ENCODE measurements at regions not wholly inside any gene's neighbourhood (a gene's known extent, or its start where the extent isn't known, plus 50 kb on each side); places are given as distances from the start of the nearest gene placed in this dataset.

DNA sequence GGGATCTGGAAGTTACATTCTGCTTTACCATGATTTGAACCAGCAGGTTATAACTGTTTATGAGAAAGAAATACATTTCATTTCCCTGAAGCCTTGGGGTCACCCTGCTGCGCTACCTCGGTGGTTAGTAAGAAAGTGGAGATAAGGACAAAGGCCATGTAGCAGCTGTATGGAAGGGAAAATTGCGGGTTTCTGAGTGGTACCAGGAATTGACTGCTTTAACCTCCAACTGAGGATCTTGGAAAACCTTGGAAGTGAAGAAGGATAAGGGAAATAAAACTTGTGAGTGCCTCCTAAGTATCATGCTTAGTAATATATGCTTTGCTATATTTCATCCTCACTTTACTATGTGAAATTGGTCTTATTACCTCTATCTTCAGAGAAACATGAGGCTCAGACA lies 76.1 kb upstream of the GAP43 start:
- H4K91ac ChIP-seq (ENCODE audit: insufficient read depth, low read depth, low read length): no peak overlapping the region
- dilution Hi-C loops (cut with HindIII; ENCODE audit: low sequenced_read_pairs, unreplicated experiment): no loop called here
- in situ Hi-C loops (cut with MboI; ENCODE audit: low sequenced_read_pairs): no loop called here
- no peak overlapping the region for H2BK15ac ChIP-seq (ENCODE audit: low read depth, low read length)
- POLR2A ChIA-PET (ENCODE audit: unreplicated experiment): no interaction called here
- TF ChIP-seq RAD21 (IDR thresholded peaks at IDR 0.05; ENCODE audit: low read length): no peak
- no peak for TF ChIP-seq MAZ (IDR thresholded peaks at IDR 0.05; ENCODE audit: borderline replicate concordance, low read depth, low read length)
- no peak for TF ChIP-seq FOS (IDR thresholded peaks at IDR 0.05; ENCODE audit: low read depth, low read length)
- no peak for TF ChIP-seq POLR2A (IDR thresholded peaks at IDR 0.05; ENCODE audit: low read depth, low read length)
- no peak for TF ChIP-seq RFX5 (IDR thresholded peaks at IDR 0.05; ENCODE audit: low read depth, low read length)
- no peak for TF ChIP-seq BHLHE40 (IDR thresholded peaks at IDR 0.05; ENCODE audit: low read depth, low read length)
- no peak for TF ChIP-seq MXI1 (IDR thresholded peaks at IDR 0.05; ENCODE audit: borderline replicate concordance, low read depth, low read length)
- TF ChIP-seq RCOR1 (IDR thresholded peaks at IDR 0.05; ENCODE audit: insufficient replicate concordance, low read length): no peak
- TF ChIP-seq MAFK (IDR thresholded peaks at IDR 0.05; ENCODE audit: low read depth, low read length): no peak
- TF ChIP-seq NFE2L2 (IDR thresholded peaks at IDR 0.05; ENCODE audit: low read depth, low read length): no peak
- TF ChIP-seq SMC3 (IDR thresholded peaks at IDR 0.05; ENCODE audit: low read depth, low read length): no peak
- TF ChIP-seq, protein P1, sequence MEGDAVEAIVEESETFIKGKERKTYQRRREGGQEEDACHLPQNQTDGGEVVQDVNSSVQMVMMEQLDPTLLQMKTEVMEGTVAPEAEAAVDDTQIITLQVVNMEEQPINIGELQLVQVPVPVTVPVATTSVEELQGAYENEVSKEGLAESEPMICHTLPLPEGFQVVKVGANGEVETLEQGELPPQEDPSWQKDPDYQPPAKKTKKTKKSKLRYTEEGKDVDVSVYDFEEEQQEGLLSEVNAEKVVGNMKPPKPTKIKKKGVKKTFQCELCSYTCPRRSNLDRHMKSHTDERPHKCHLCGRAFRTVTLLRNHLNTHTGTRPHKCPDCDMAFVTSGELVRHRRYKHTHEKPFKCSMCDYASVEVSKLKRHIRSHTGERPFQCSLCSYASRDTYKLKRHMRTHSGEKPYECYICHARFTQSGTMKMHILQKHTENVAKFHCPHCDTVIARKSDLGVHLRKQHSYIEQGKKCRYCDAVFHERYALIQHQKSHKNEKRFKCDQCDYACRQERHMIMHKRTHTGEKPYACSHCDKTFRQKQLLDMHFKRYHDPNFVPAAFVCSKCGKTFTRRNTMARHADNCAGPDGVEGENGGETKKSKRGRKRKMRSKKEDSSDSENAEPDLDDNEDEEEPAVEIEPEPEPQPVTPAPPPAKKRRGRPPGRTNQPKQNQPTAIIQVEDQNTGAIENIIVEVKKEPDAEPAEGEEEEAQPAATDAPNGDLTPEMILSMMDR (conservative IDR thresholded peaks at IDR 0.05; ENCODE audit: low read depth, low read length): no peak
- TF ChIP-seq CEBPB (IDR thresholded peaks at IDR 0.05; ENCODE audit: low read depth, low read length): no peak
- no peak for TF ChIP-seq CHD1 (IDR thresholded peaks at IDR 0.05; ENCODE audit: low read depth, low read length)
- TF ChIP-seq, protein P2, sequence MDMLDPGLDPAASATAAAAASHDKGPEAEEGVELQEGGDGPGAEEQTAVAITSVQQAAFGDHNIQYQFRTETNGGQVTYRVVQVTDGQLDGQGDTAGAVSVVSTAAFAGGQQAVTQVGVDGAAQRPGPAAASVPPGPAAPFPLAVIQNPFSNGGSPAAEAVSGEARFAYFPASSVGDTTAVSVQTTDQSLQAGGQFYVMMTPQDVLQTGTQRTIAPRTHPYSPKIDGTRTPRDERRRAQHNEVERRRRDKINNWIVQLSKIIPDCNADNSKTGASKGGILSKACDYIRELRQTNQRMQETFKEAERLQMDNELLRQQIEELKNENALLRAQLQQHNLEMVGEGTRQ (IDR thresholded peaks at IDR 0.05; ENCODE audit: low read depth, low read length): no peak
- TF ChIP-seq, protein P3, sequence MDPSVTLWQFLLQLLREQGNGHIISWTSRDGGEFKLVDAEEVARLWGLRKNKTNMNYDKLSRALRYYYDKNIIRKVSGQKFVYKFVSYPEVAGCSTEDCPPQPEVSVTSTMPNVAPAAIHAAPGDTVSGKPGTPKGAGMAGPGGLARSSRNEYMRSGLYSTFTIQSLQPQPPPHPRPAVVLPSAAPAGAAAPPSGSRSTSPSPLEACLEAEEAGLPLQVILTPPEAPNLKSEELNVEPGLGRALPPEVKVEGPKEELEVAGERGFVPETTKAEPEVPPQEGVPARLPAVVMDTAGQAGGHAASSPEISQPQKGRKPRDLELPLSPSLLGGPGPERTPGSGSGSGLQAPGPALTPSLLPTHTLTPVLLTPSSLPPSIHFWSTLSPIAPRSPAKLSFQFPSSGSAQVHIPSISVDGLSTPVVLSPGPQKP (IDR thresholded peaks at IDR 0.05; ENCODE audit: borderline replicate concordance, low read depth, low read length): no peak
- H2BK5ac ChIP-seq (ENCODE audit: low read depth, low read length, poor library complexity, severe bottlenecking): no peak overlapping the region
- BruUV-seq (replicated peaks): no TSS peak
- no peak overlapping the region for H3K4me2 ChIP-seq (ENCODE audit: low read depth, low read length)
- H2AFZ ChIP-seq (replicated peaks; ENCODE audit: low read length, poor library complexity): no peak overlapping the region
- no peak for ATAC-seq (ENCODE audit: low read depth)
- H3K9ac ChIP-seq (ENCODE audit: low read depth, low read length): no peak overlapping the region
- WGBS, 2 experiments (ENCODE audit: extremely low coverage in 2 of 2, insufficient read length in 1 of 2): 79% methylated on average over 2 of the region's 3 CpGs; no CpG with 5 or more reads in 1 of the 2 experiments
- H3K4me3 ChIP-seq (ENCODE audit: insufficient read depth, low read depth, low read length): no peak overlapping the region
- H3K27me3 ChIP-seq (ENCODE audit: control insufficient read depth, insufficient read depth, low read length): no peaks in the 10 kb centered on the region; the same call in 1 of the 2 replicates
- H4K20me1 ChIP-seq (ENCODE audit: insufficient read depth, low read length): no peaks in the 10 kb centered on the region
- H3K14ac ChIP-seq (replicated peaks; ENCODE audit: low read depth, low read length): no peak overlapping the region
- no peak overlapping the region for H4K8ac ChIP-seq (ENCODE audit: low read depth in 2 of 2, low read length in 2 of 2)
- H3K4ac ChIP-seq (ENCODE audit: low read depth, low read length): no peak overlapping the region
- no peaks in the 10 kb centered on the region for H3K79me1 ChIP-seq (ENCODE audit: low read depth in 1 of 2, low read length in 2 of 2)
- intact Hi-C loops (cut with micrococcal nuclease): no loop called here
- H3K36me3 ChIP-seq (ENCODE audit: control insufficient read depth, insufficient read depth, low read length): no peaks in the 10 kb centered on the region
- no peaks in the 10 kb centered on the region for H3K9me3 ChIP-seq (ENCODE audit: control insufficient read depth, insufficient read depth, low read length)
- H2BK20ac ChIP-seq (ENCODE audit: low read depth, low read length): no peak overlapping the region
- H2BK120ac ChIP-seq (ENCODE audit: low read depth, low read length): no peak overlapping the region
- H3K4me1 ChIP-seq (ENCODE audit: control insufficient read depth, insufficient read depth, low read length): no peaks in the 10 kb centered on the region; the same call in 1 of the 2 replicates
- H3K23ac ChIP-seq (ENCODE audit: low read depth, low read length): no peak overlapping the region
- H4K5ac ChIP-seq (ENCODE audit: low read depth, low read length): no peak overlapping the region
- no peak overlapping the region for H3K27ac ChIP-seq (ENCODE audit: insufficient read depth, low read length)
- no peak overlapping the region for H3K18ac ChIP-seq (ENCODE audit: low read depth, low read length)
- no peak overlapping the region for H2AK9ac ChIP-seq (replicated peaks; ENCODE audit: low read depth, low read length, poor library complexity)
- H3K9me1 ChIP-seq (ENCODE audit: insufficient read depth, low read length): no peaks in the 10 kb centered on the region
- DNase-seq: no peak
- no peak overlapping the region for H3K56ac ChIP-seq (ENCODE audit: extremely low read depth, insufficient read depth, low read length)
- H2AK5ac ChIP-seq (ENCODE audit: low read depth, low read length): no peak overlapping the region
- CTCF ChIA-PET: no interaction called here
